Sigmoid colon (tissue), 6 donors: ENCODE measurements at regions not wholly inside any gene's neighbourhood (a gene's known extent, or its start where the extent isn't known, plus 50 kb on each side); places are given as distances from the start of the nearest gene placed in this dataset.
"Not testable (repeated sequence)": the region's sequence is repeated elsewhere in the genome, so short reads cannot be mapped to it uniquely, and the experiment has no call there.

Source experiments
- DNase-seq: peaks from one replicate; pipeline ENCODE4 v3.0.0-alpha.2; 2019
- H3K27ac ChIP-seq, 4 donors: fragments of 200-600 bp; sonication (generic); one replicate each; pipeline ENCODE4 v1.5.1; 2016 to 2019; ENCODE audit warnings: mild to moderate bottlenecking in 1 of 4
- H3K27me3 ChIP-seq, 3 donors: fragments of 200-600 bp; sonication (generic); one replicate each; pipeline ENCODE4 v1.5.1; 2019; ENCODE audit warnings: mild to moderate bottlenecking in 1 of 3
- H3K36me3 ChIP-seq, 4 donors: fragments of 200-600 bp; sonication (generic); one replicate each; pipeline ENCODE4 v1.5.1; 2016 to 2019
- H3K4me1 ChIP-seq, 4 donors: fragments of 200-600 bp; sonication (generic); one replicate each; pipeline ENCODE4 v1.5.1; 2017 to 2019
- H3K4me3 ChIP-seq, 4 donors: fragments of 200-600 bp; sonication (generic); one replicate each; pipeline ENCODE4 v1.5.1; 2017 to 2019; ENCODE audit warnings: mild to moderate bottlenecking in 2 of 4, moderate library complexity in 1 of 4
- H3K9me3 ChIP-seq, 4 donors: fragments of 200-600 bp in 3 of 4; sonication (generic) in 3 of 4; one replicate each; pipeline versions ENCODE4 v1.5.1 to v1.6.1; 2013 to 2019
- CTCF ChIP-seq, 4 experiments: fragments of 450-650 bp in 3 of 4; fragments of 200-600 bp in 1 of 4; IDR thresholded peaks; one replicate each; pipeline ENCODE4 v1.5.1; 2016 to 2019; ENCODE audit warnings: antibody characterized with exemption in 4 of 4, mild to moderate bottlenecking in 3 of 4, moderate library complexity in 2 of 4
- EP300 ChIP-seq, 4 donors: sonication (generic); formaldehyde crosslinking; IDR thresholded peaks; one replicate each; pipeline ENCODE4 v1.6.1; 2017; ENCODE audit warnings: antibody characterized with exemption in 4 of 4
- POLR2A ChIP-seq, 2 donors: fragments of 450-650 bp; IDR thresholded peaks; one replicate each; pipeline ENCODE4 v1.6.1; 2016; ENCODE audit warnings: antibody characterized with exemption in 2 of 2, mild to moderate bottlenecking in 2 of 2, moderate library complexity in 2 of 2
- POLR2AphosphoS5 ChIP-seq, 4 donors: sonication (generic); formaldehyde crosslinking; IDR thresholded peaks; one replicate each; pipeline ENCODE4 v1.6.1; 2017; ENCODE audit warnings: antibody characterized with exemption in 4 of 4
- WGBS, 2 donors: extraction: QIAGEN DNeasy Blood & Tissue Kit; methylation state at CpG; one replicate each; pipeline ENCODE4 v1.1.7; 2013; 5-methylcytosine and 5-hydroxymethylcytosine counted together
- intact Hi-C: fragments of 100-400 bp; cut with DNase I; formaldehyde crosslinking; loops from one replicate; pipeline ENCODE4 v1.15.1; 2023
- donor health status: healthy with polysubstance abuse.
- donor health status: healthy.

- Histone ChIP-seq H3K27me3 (peaks cover 6 to 100% (median 76%) of the 10 kb centered on the region in 3 donors), H3K27ac (no peak overlapping the region), H3K4me3 (no peak overlapping the region), H3K36me3 (no peaks in the 10 kb centered on the region), H3K9me3 (no peaks in the 10 kb centered on the region), H3K4me1 (no peaks in the 10 kb centered on the region)
- intact Hi-C loops: no loop called here
- 9 to 22% methylated on average over 23 of the region's 23 CpGs for WGBS, 2 donors
- TF ChIP-seq EP300 (IDR thresholded peaks at IDR 0.05) (no peak), CTCF (IDR thresholded peaks at IDR 0.05) (no peak), POLR2A (IDR thresholded peaks at IDR 0.05) (no peak), POLR2AphosphoS5 (IDR thresholded peaks at IDR 0.05) (no peak)
- no peak for DNase-seq
Measured at GRCh38 chr6:27553123-27553904, 80.4 kb upstream of the ZNF184 start.

GRCh38 chr6:27551607-27552006 lies 78.7 kb upstream of the ZNF184 start:
- Histone ChIP-seq H3K4me3 (no peak overlapping the region), H3K9me3 (no peaks in the 10 kb centered on the region), H3K27me3 (peaks cover 16 to 100% (median 74%) of the 10 kb centered on the region in 3 donors), H3K36me3 (no peaks in the 10 kb centered on the region), H3K27ac (no peak overlapping the region), H3K4me1 (no peaks in the 10 kb centered on the region)
- intact Hi-C loops: no loop called here
- 80 to 85% methylated on average over 2 of the region's 2 CpGs for WGBS, 2 donors
- TF ChIP-seq CTCF (IDR thresholded peaks at IDR 0.05) (no peak), EP300 (IDR thresholded peaks at IDR 0.05) (no peak), POLR2A (IDR thresholded peaks at IDR 0.05) (no peak), POLR2AphosphoS5 (IDR thresholded peaks at IDR 0.05) (no peak)
- DNase-seq: no peak

GRCh38 chr6:27550692-27551091 lies 77.8 kb upstream of the ZNF184 start:
- DNase-seq: no peak
- Histone ChIP-seq H3K4me3 (no peak overlapping the region), H3K27me3 (peaks cover 21 to 100% (median 81%) of the 10 kb centered on the region in 3 donors), H3K4me1 (no peaks in the 10 kb centered on the region), H3K36me3 (no peaks in the 10 kb centered on the region), H3K27ac (no peak overlapping the region), H3K9me3 (no peaks in the 10 kb centered on the region)
- WGBS, 2 donors: 25 to 66% methylated on average over 3 of the region's 3 CpGs
- no peak for TF ChIP-seq POLR2A (IDR thresholded peaks at IDR 0.05)
- intact Hi-C loops: no loop called here

GRCh38 chr6:27549241-27549598 lies 76.3 kb upstream of the ZNF184 start:
- peaks cover 21 to 100% (median 78%) of the 10 kb centered on the region in 3 donors for H3K27me3 ChIP-seq

GRCh38 chr6:27547157-27548075 lies 74.5 kb upstream of the ZNF184 start:
- WGBS, 2 donors: 21 to 40% methylated on average over 23 of the region's 23 CpGs
- Histone ChIP-seq H3K9me3 (no peaks in the 10 kb centered on the region), H3K36me3 (no peaks in the 10 kb centered on the region), H3K27ac (no peak overlapping the region), H3K4me3 (no peak overlapping the region), H3K27me3 (peaks cover 25 to 100% (median 81%) of the 10 kb centered on the region in 3 donors), H3K4me1 (peaks cover 0 to 13% (median 4%) of the 10 kb centered on the region in 4 donors)
- no peak for DNase-seq
- intact Hi-C loops: no loop called here
- TF ChIP-seq CTCF (IDR thresholded peaks at IDR 0.05) (no peak), EP300 (IDR thresholded peaks at IDR 0.05) (no peak), POLR2A (IDR thresholded peaks at IDR 0.05) (no peak), POLR2AphosphoS5 (IDR thresholded peaks at IDR 0.05) (no peak)

More at GRCh38 chr6:27549241-27549598, 76.3 kb upstream of the ZNF184 start:
- WGBS, 2 donors: 85 to 89% methylated on average over 14 of the region's 14 CpGs
- H3K9me3 ChIP-seq, intact Hi-C loops, DNase-seq, H3K27ac ChIP-seq, H3K4me3 ChIP-seq, H3K36me3 ChIP-seq: not testable (repeated sequence)
- H3K4me1 ChIP-seq: peaks cover 0 to 12% (median 4%) of the 10 kb centered on the region in 4 donors
